ENCODE measurements at regions not wholly inside any gene's neighbourhood (a gene's known extent, or its start where the extent isn't known, plus 50 kb on each side); places are given as distances from the start of the nearest gene placed in this dataset.
"Not testable (repeated sequence)": the region's sequence is repeated elsewhere in the genome, so short reads cannot be mapped to it uniquely, and the experiment has no call there.

- Histone ChIP-seq H2AFZ (replicated peaks) (no peak overlapping the region), H3K9ac (no peak overlapping the region), H3K4me3 (no peak overlapping the region), H3K27ac (no peak overlapping the region), H3K9me3 (ENCODE audit: low read depth) (no peaks in the 10 kb centered on the region), H3F3A (ENCODE audit: low read depth) (no peaks in the 10 kb centered on the region), H4K20me1 (ENCODE audit: low read depth) (no peaks in the 10 kb centered on the region), H3K36me3 (no peaks in the 10 kb centered on the region), H3K4me2 (no peak overlapping the region), H3K27me3 (no peaks in the 10 kb centered on the region), H3K79me2 (ENCODE audit: low read depth) (no peaks in the 10 kb centered on the region), H3K4me1 (peaks cover 1% of the 10 kb centered on the region)
- Mint-ChIP-seq H3K9me3 (no peaks in the 10 kb centered on the region), H3K27ac (no peak overlapping the region), H3K36me3 (no peaks in the 10 kb centered on the region), H3K4me3 (no peak overlapping the region), H3K4me1 (peaks cover 3% of the 10 kb centered on the region), H3K27me3 (ENCODE audit: insufficient read depth, low read depth) (peaks cover 5% of the 10 kb centered on the region)
- TF ChIP-seq EZH2phosphoT487 (IDR thresholded peaks at IDR 0.05): no peak
- TF ChIP-seq EZH2 (IDR thresholded peaks at IDR 0.05): no peak
- TF ChIP-seq, protein P1, sequence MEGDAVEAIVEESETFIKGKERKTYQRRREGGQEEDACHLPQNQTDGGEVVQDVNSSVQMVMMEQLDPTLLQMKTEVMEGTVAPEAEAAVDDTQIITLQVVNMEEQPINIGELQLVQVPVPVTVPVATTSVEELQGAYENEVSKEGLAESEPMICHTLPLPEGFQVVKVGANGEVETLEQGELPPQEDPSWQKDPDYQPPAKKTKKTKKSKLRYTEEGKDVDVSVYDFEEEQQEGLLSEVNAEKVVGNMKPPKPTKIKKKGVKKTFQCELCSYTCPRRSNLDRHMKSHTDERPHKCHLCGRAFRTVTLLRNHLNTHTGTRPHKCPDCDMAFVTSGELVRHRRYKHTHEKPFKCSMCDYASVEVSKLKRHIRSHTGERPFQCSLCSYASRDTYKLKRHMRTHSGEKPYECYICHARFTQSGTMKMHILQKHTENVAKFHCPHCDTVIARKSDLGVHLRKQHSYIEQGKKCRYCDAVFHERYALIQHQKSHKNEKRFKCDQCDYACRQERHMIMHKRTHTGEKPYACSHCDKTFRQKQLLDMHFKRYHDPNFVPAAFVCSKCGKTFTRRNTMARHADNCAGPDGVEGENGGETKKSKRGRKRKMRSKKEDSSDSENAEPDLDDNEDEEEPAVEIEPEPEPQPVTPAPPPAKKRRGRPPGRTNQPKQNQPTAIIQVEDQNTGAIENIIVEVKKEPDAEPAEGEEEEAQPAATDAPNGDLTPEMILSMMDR (IDR thresholded peaks at IDR 0.05): no peak
- DNase-seq (ENCODE audit: low spot score): no peak
These were observed 72.3 kb upstream of the CACUL1 start for GRCh38 chr10:118827053-118827452.

GRCh38 chr10:118827466-118828155 lies 72.8 kb upstream of the CACUL1 start:
- Histone ChIP-seq H3K79me2 (ENCODE audit: low read depth) (no peaks in the 10 kb centered on the region), H2AFZ (replicated peaks) (no peak overlapping the region), H4K20me1 (ENCODE audit: low read depth) (no peaks in the 10 kb centered on the region), H3K4me1 (peaks cover 5% of the 10 kb centered on the region), H3K9me3 (ENCODE audit: low read depth) (no peaks in the 10 kb centered on the region), H3K9ac (no peak overlapping the region), H3F3A (ENCODE audit: low read depth) (no peaks in the 10 kb centered on the region), H3K4me2 (no peak overlapping the region), H3K27me3 (no peaks in the 10 kb centered on the region), H3K36me3 (no peaks in the 10 kb centered on the region), H3K27ac (no peak overlapping the region), H3K4me3 (no peak overlapping the region)
- Mint-ChIP-seq H3K4me3 (no peak overlapping the region), H3K27me3 (ENCODE audit: insufficient read depth, low read depth) (peaks cover 5% of the 10 kb centered on the region), H3K36me3 (no peaks in the 10 kb centered on the region), H3K27ac (no peak overlapping the region), H3K9me3 (no peaks in the 10 kb centered on the region), H3K4me1 (peaks cover 8% of the 10 kb centered on the region)
- DNase-seq (ENCODE audit: low spot score): no peak
- TF ChIP-seq EZH2 (IDR thresholded peaks at IDR 0.05): no peak
- no peak for TF ChIP-seq EZH2phosphoT487 (IDR thresholded peaks at IDR 0.05)
- TF ChIP-seq, protein P1 (IDR thresholded peaks at IDR 0.05): peak; percentile 45

GRCh38 chr10:118832241-118832651 lies 77.5 kb upstream of the CACUL1 start:
- DNase-seq (ENCODE audit: low spot score): no peak
- H3K27me3 Mint-ChIP-seq (ENCODE audit: insufficient read depth, low read depth): peaks cover 3% of the 10 kb centered on the region
- H2AFZ ChIP-seq (replicated peaks): peak overlapping the region; percentile 50
- H3K4me1 ChIP-seq: peaks cover 5% of the 10 kb centered on the region
- H4K20me1 ChIP-seq (ENCODE audit: low read depth): no peaks in the 10 kb centered on the region
- no peaks in the 10 kb centered on the region for H3K36me3 ChIP-seq
- H3K4me3 Mint-ChIP-seq: peak overlapping the region; percentile 24
- H3K27me3 ChIP-seq: no peaks in the 10 kb centered on the region
- no peak overlapping the region for H3K4me3 ChIP-seq
- H3K27ac ChIP-seq: no peak overlapping the region
- no peak overlapping the region for H3K27ac Mint-ChIP-seq
- H3K9me3 Mint-ChIP-seq: no peaks in the 10 kb centered on the region
- TF ChIP-seq, protein P1 (IDR thresholded peaks at IDR 0.05): no peak
- no peak for TF ChIP-seq EZH2phosphoT487 (IDR thresholded peaks at IDR 0.05)
- no peak for TF ChIP-seq EZH2 (IDR thresholded peaks at IDR 0.05)
- H3K79me2 ChIP-seq (ENCODE audit: low read depth): no peaks in the 10 kb centered on the region
- no peak overlapping the region for H3K4me2 ChIP-seq
- no peaks in the 10 kb centered on the region for H3K36me3 Mint-ChIP-seq
- no peak overlapping the region for H3K9ac ChIP-seq
- no peaks in the 10 kb centered on the region for H3F3A ChIP-seq (ENCODE audit: low read depth)
- peaks cover 8% of the 10 kb centered on the region for H3K4me1 Mint-ChIP-seq
- H3K9me3 ChIP-seq (ENCODE audit: low read depth): no peaks in the 10 kb centered on the region

DNA sequence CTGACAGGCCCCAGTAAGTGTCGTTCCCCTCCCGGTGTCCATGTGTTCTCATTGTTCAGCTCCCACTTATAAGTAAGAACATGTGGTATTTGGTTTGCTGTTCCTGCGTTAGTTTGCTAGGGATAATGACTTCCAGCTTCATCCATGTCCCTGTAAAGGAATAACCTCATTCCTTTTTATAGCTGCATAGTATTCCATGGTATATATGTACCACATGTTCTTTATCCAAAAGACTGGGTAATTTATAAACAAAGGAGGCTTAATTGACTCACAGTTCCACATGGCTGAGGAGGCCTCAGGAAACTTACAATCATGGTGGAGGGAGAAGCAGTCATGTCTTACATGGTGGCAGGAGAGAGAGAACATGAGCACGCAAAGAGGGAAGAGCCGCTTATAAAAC lies 79.6 kb upstream of the CACUL1 start:
- H3K36me3 Mint-ChIP-seq; H3K27ac ChIP-seq; H4K20me1 ChIP-seq (ENCODE audit: low read depth); H2AFZ ChIP-seq (replicated peaks); H3K27me3 Mint-ChIP-seq (ENCODE audit: insufficient read depth, low read depth); H3K4me3 ChIP-seq; DNase-seq (ENCODE audit: low spot score); H3K27me3 ChIP-seq; H3K4me3 Mint-ChIP-seq; H3K9ac ChIP-seq; H3K27ac Mint-ChIP-seq; H3K9me3 Mint-ChIP-seq; H3K9me3 ChIP-seq (ENCODE audit: low read depth); H3K4me2 ChIP-seq; H3K79me2 ChIP-seq (ENCODE audit: low read depth); H3K4me1 ChIP-seq; H3F3A ChIP-seq (ENCODE audit: low read depth); H3K36me3 ChIP-seq; H3K4me1 Mint-ChIP-seq: not testable (repeated sequence)
